Sigmoid colon (tissue), 6 donors: ENCODE measurements at regions not wholly inside any gene's neighbourhood (a gene's known extent, or its start where the extent isn't known, plus 50 kb on each side); places are given as distances from the start of the nearest gene placed in this dataset.

Source experiments
- DNase-seq: peaks from one replicate; pipeline ENCODE4 v3.0.0-alpha.2; 2019
- H3K27ac ChIP-seq, 4 donors: fragments of 200-600 bp; sonication (generic); one replicate each; pipeline ENCODE4 v1.5.1; 2016 to 2019; ENCODE audit warnings: mild to moderate bottlenecking in 1 of 4
- H3K27me3 ChIP-seq, 3 donors: fragments of 200-600 bp; sonication (generic); one replicate each; pipeline ENCODE4 v1.5.1; 2019; ENCODE audit warnings: mild to moderate bottlenecking in 1 of 3
- H3K36me3 ChIP-seq, 4 donors: fragments of 200-600 bp; sonication (generic); one replicate each; pipeline ENCODE4 v1.5.1; 2016 to 2019
- H3K4me1 ChIP-seq, 4 donors: fragments of 200-600 bp; sonication (generic); one replicate each; pipeline ENCODE4 v1.5.1; 2017 to 2019
- H3K4me3 ChIP-seq, 4 donors: fragments of 200-600 bp; sonication (generic); one replicate each; pipeline ENCODE4 v1.5.1; 2017 to 2019; ENCODE audit warnings: mild to moderate bottlenecking in 2 of 4, moderate library complexity in 1 of 4
- H3K9me3 ChIP-seq, 4 donors: fragments of 200-600 bp in 3 of 4; sonication (generic) in 3 of 4; one replicate each; pipeline versions ENCODE4 v1.5.1 to v1.6.1; 2013 to 2019
- EP300 ChIP-seq, 4 donors: sonication (generic); formaldehyde crosslinking; IDR thresholded peaks; one replicate each; pipeline ENCODE4 v1.6.1; 2017; ENCODE audit warnings: antibody characterized with exemption in 4 of 4
- POLR2A ChIP-seq, 2 donors: fragments of 450-650 bp; IDR thresholded peaks; one replicate each; pipeline ENCODE4 v1.6.1; 2016; ENCODE audit warnings: antibody characterized with exemption in 2 of 2, mild to moderate bottlenecking in 2 of 2, moderate library complexity in 2 of 2
- POLR2AphosphoS5 ChIP-seq, 4 donors: sonication (generic); formaldehyde crosslinking; IDR thresholded peaks; one replicate each; pipeline ENCODE4 v1.6.1; 2017; ENCODE audit warnings: antibody characterized with exemption in 4 of 4
- WGBS, 2 donors: extraction: QIAGEN DNeasy Blood & Tissue Kit; methylation state at CpG; one replicate each; pipeline ENCODE4 v1.1.7; 2013; 5-methylcytosine and 5-hydroxymethylcytosine counted together
- intact Hi-C: fragments of 100-400 bp; cut with DNase I; formaldehyde crosslinking; loops from one replicate; pipeline ENCODE4 v1.15.1; 2023
- TF ChIP-seq, protein P1 (sequence below), 4 experiments: fragments of 450-650 bp in 3 of 4; fragments of 200-600 bp in 1 of 4; IDR thresholded peaks; one replicate each; pipeline ENCODE4 v1.5.1; 2016 to 2019; ENCODE audit warnings: antibody characterized with exemption in 4 of 4, mild to moderate bottlenecking in 3 of 4, moderate library complexity in 2 of 4
- donor health status: healthy with polysubstance abuse.
- donor health status: healthy.

DNA sequence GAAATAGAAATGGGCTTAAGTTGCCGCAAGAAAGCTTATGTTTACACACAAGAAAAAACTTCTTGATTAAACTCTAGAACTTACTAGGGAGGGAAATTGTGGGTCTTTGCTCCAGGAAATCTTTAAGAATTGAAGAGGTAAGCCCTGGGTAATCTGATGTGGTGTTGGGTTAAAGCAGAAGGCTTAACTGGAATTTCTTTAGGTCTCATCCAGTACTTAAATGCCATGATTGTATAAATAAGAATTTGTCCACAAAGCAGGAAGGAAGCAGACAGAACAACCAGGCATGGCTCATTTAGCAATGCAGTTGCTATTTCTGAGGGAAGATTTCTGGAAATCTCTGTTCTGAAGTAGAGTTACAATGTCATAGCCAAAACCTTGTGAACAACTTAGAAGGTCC, 360.4 kb downstream of the KLF5 start:
- no peak for DNase-seq
- no peaks in the 10 kb centered on the region for H3K4me1 ChIP-seq
- no peak overlapping the region for H3K27ac ChIP-seq
- H3K27me3 ChIP-seq, result no peaks in the 10 kb centered on the region
- 92 to 93% methylated on average over 1 of the region's 1 CpG for WGBS, 2 donors
- no peaks in the 10 kb centered on the region for H3K36me3 ChIP-seq
- TF ChIP-seq, protein P1, sequence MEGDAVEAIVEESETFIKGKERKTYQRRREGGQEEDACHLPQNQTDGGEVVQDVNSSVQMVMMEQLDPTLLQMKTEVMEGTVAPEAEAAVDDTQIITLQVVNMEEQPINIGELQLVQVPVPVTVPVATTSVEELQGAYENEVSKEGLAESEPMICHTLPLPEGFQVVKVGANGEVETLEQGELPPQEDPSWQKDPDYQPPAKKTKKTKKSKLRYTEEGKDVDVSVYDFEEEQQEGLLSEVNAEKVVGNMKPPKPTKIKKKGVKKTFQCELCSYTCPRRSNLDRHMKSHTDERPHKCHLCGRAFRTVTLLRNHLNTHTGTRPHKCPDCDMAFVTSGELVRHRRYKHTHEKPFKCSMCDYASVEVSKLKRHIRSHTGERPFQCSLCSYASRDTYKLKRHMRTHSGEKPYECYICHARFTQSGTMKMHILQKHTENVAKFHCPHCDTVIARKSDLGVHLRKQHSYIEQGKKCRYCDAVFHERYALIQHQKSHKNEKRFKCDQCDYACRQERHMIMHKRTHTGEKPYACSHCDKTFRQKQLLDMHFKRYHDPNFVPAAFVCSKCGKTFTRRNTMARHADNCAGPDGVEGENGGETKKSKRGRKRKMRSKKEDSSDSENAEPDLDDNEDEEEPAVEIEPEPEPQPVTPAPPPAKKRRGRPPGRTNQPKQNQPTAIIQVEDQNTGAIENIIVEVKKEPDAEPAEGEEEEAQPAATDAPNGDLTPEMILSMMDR (IDR thresholded peaks at IDR 0.05), result no peak
- TF ChIP-seq POLR2AphosphoS5 (IDR thresholded peaks at IDR 0.05) (no peak), EP300 (IDR thresholded peaks at IDR 0.05) (no peak), POLR2A (IDR thresholded peaks at IDR 0.05) (no peak)
- no peak overlapping the region for H3K4me3 ChIP-seq
- intact Hi-C loops, result no loop called here
- no peaks in the 10 kb centered on the region for H3K9me3 ChIP-seq

DNA sequence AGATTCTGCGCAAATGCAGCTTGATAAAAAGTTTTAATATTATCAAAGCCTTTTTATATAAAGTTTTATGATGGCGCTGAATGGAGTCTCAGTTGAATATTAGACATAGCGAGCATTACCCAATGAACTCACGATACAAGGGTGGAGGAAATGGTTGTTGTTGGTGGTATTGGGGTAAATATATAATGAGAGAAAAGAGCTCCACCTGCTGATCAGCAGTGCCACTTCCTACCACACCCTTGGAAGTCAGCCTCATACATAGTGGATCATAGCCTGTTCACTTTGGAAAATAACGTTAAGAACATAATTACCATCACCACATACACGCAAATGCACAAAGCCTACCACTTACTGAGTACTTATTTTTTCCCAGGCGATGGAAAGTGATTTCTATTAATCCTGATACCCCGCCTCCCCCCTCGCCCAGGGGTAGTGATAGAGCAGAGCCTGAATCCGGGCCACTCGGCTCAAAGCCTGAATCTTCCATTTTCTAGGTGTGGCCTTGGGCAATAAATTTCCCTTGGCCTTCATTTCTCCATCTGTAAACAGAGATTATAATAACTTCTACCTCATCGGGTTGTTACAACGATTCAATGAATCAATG, 358.3 kb downstream of the KLF5 start:
- no peak for DNase-seq
- Histone ChIP-seq H3K36me3 (no peaks in the 10 kb centered on the region), H3K27me3 (no peaks in the 10 kb centered on the region), H3K4me3 (no peak overlapping the region), H3K27ac (no peak overlapping the region), H3K9me3 (no peaks in the 10 kb centered on the region), H3K4me1 (no peaks in the 10 kb centered on the region)
- intact Hi-C loops, result no loop called here
- TF ChIP-seq, protein P1 (IDR thresholded peaks at IDR 0.05), result no peak
- TF ChIP-seq POLR2AphosphoS5 (IDR thresholded peaks at IDR 0.05), result no peak
- no peak for TF ChIP-seq EP300 (IDR thresholded peaks at IDR 0.05)
- TF ChIP-seq POLR2A (IDR thresholded peaks at IDR 0.05), result no peak
- WGBS, 2 donors, result 89 to 93% methylated on average over 13 of the region's 13 CpGs

DNA sequence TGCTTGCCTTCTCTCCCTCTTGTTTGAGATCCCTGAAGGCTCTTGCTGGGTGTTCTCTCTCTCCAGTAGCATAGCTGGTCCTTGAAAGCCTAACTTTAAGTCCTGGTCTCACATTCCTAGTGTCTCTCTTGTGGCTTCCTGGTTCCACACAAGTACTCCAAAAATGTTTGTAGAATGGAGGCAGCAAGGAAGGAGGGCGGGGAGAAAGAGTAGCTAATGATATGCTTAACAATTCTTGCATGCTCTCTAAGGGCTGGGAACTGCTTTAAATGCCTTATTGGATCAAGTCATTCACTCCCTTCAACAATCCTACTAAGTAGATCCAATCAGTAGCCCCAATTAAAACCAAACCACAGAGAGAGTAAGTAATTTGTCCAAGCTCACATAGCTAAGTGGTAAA, 357.3 kb downstream of the KLF5 start:
- H3K4me3 ChIP-seq, result no peak overlapping the region
- no peak for DNase-seq
- 84 to 85% methylated on average over 1 of the region's 1 CpG for WGBS, 2 donors
- no peaks in the 10 kb centered on the region for H3K36me3 ChIP-seq
- no peaks in the 10 kb centered on the region for H3K27me3 ChIP-seq
- H3K4me1 ChIP-seq, result no peaks in the 10 kb centered on the region
- H3K27ac ChIP-seq, result no peak overlapping the region
- H3K9me3 ChIP-seq, result no peaks in the 10 kb centered on the region
- intact Hi-C loops, result no loop called here
- TF ChIP-seq EP300 (IDR thresholded peaks at IDR 0.05), result no peak
- TF ChIP-seq POLR2A (IDR thresholded peaks at IDR 0.05), result no peak
- TF ChIP-seq, protein P1 (IDR thresholded peaks at IDR 0.05), result no peak
- TF ChIP-seq POLR2AphosphoS5 (IDR thresholded peaks at IDR 0.05), result no peak

DNA sequence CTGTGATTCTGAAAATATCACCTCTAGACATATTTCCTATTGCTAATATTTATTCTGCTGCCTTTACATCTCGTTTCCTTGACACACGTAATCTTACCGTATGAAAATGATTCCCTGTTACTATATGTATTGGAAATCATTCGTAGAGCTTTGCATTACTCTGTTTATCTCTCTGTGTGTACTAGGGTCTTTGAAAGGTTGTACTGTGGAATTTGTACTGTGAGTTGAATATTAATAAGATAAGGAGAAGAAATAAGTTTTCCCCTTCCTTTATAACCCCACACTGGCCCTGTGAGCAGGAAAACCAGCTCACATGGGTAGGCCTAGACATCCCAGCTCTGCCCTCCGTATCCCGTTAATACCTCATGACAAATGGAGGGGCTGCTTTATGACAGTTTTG, 354.9 kb downstream of the KLF5 start:
- Histone ChIP-seq H3K9me3 (no peaks in the 10 kb centered on the region), H3K4me3 (no peak overlapping the region), H3K4me1 (no peaks in the 10 kb centered on the region), H3K27me3 (no peaks in the 10 kb centered on the region), H3K27ac (no peak overlapping the region), H3K36me3 (no peaks in the 10 kb centered on the region)
- intact Hi-C loops, result no loop called here
- WGBS, 2 donors, result 93 to 95% methylated on average over 6 of the region's 6 CpGs
- no peak for TF ChIP-seq POLR2A (IDR thresholded peaks at IDR 0.05)
- TF ChIP-seq, protein P1 (IDR thresholded peaks at IDR 0.05), result no peak
- TF ChIP-seq POLR2AphosphoS5 (IDR thresholded peaks at IDR 0.05), result no peak
- TF ChIP-seq EP300 (IDR thresholded peaks at IDR 0.05), result no peak
- DNase-seq, result no peak

DNA sequence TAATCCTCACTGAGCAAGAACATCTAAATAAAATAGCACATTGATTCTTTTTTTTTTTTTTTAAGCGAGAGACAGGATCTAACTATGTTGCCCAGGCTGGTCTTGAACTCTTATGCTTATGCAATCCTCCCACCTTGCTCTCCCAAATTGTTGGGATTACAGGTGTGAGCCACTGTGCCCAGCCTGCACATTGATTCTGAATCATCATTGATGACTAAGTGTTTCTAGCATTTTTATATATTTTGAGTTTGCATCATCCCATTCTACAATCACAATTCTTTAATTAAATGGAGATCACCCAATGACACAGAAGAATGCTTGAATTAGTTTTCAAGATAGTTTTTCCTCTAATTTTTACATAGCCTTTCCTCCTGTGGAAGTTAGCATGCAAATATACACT, 354.1 kb downstream of the KLF5 start:
- H3K27ac ChIP-seq, result no peak overlapping the region
- no peaks in the 10 kb centered on the region for H3K36me3 ChIP-seq
- TF ChIP-seq POLR2AphosphoS5 (IDR thresholded peaks at IDR 0.05) (no peak), EP300 (IDR thresholded peaks at IDR 0.05) (no peak), POLR2A (IDR thresholded peaks at IDR 0.05) (no peak)
- TF ChIP-seq, protein P1 (IDR thresholded peaks at IDR 0.05), result no peak
- H3K4me1 ChIP-seq, result no peaks in the 10 kb centered on the region
- H3K27me3 ChIP-seq, result no peaks in the 10 kb centered on the region
- DNase-seq, result no peak
- no peaks in the 10 kb centered on the region for H3K9me3 ChIP-seq
- intact Hi-C loops, result no loop called here
- H3K4me3 ChIP-seq, result no peak overlapping the region
- 94 to 97% methylated on average over 1 of the region's 1 CpG for WGBS, 2 donors
